Loucy (cell line): ENCODE measurements at regions not wholly inside any gene's neighbourhood (a gene's known extent, or its start where the extent isn't known, plus 50 kb on each side); places are given as distances from the start of the nearest gene placed in this dataset.

Experiments
- H2AFZ ChIP-seq: fragments of 200-600 bp; sonication (generic); 2 replicates; pipeline ENCODE4 v1.6.0; 2016; ENCODE audit warnings: antibody characterized with exemption, mild to moderate bottlenecking, low read length, moderate library complexity
- H3F3A ChIP-seq: fragments of 200-600 bp; 2 replicates; pipeline ENCODE4 v1.6.0; 2016; ENCODE audit warnings: antibody characterized with exemption, low read depth, mild to moderate bottlenecking
- H3K27me3 ChIP-seq: fragments of 200-600 bp; sonication (generic); 2 replicates; pipeline ENCODE4 v1.6.1; 2014; ENCODE audit warnings: low read length, mild to moderate bottlenecking; ENCODE audit not compliant: insufficient read depth, poor library complexity, severe bottlenecking
- H3K36me3 ChIP-seq: fragments of 200-600 bp; sonication (generic); 2 replicates; pipeline ENCODE4 v1.6.1; 2016; ENCODE audit warnings: low read length; ENCODE audit not compliant: insufficient read depth
- H3K4me1 ChIP-seq: fragments of 200-600 bp; sonication (generic); 2 replicates; pipeline ENCODE4 v1.5.1; 2014; ENCODE audit warnings: low read length, mild to moderate bottlenecking; ENCODE audit not compliant: insufficient read depth, poor library complexity, severe bottlenecking
- H3K4me2 ChIP-seq: fragments of 200-600 bp; sonication (generic); 2 replicates; pipeline ENCODE4 v1.6.0; 2014; ENCODE audit warnings: antibody characterized with exemption, low read length, low read depth, mild to moderate bottlenecking; ENCODE audit not compliant: poor library complexity, severe bottlenecking
- H3K4me3 ChIP-seq: fragments of 200-600 bp; sonication (generic); 2 replicates; pipeline ENCODE4 v1.5.1; 2014; ENCODE audit warnings: low read length, mild to moderate bottlenecking, mixed read lengths; ENCODE audit not compliant: poor library complexity, severe bottlenecking
- H3K79me2 ChIP-seq: fragments of 200-600 bp; sonication (generic); 2 replicates; pipeline ENCODE4 v1.6.1; 2014; ENCODE audit warnings: low read length; ENCODE audit not compliant: insufficient read depth
- H3K9ac ChIP-seq: fragments of 200-600 bp; sonication (generic); 2 replicates; pipeline ENCODE4 v1.6.0; 2014; ENCODE audit warnings: mild to moderate bottlenecking, low read depth, low read length, moderate library complexity; ENCODE audit not compliant: poor library complexity, severe bottlenecking
- H3K9me2 ChIP-seq: fragments of 200-600 bp; sonication (generic); replicated peaks from 2 replicates; pipeline ENCODE4 v1.6.1; 2016; ENCODE audit warnings: low read depth, low read length, mixed read lengths
- H3K9me3 ChIP-seq: fragments of 200-600 bp; sonication (generic); 2 replicates; pipeline ENCODE4 v1.6.1; 2014; ENCODE audit warnings: mild to moderate bottlenecking, antibody characterized with exemption, low read length, low read depth; ENCODE audit not compliant: insufficient read depth
- H4K20me1 ChIP-seq: fragments of 200-600 bp; sonication (generic); 2 replicates; pipeline ENCODE4 v1.6.0; 2014; ENCODE audit warnings: antibody characterized with exemption, low read length, mild to moderate bottlenecking; ENCODE audit not compliant: insufficient read depth, poor library complexity, severe bottlenecking
- CTCF ChIP-seq: fragments of 200-600 bp; sonication (generic); conservative IDR thresholded peaks from 2 replicates; pipeline ENCODE4 v1.5.1; 2014; ENCODE audit warnings: mild to moderate bottlenecking, antibody characterized with exemption, low read length
- EZH2phosphoT487 ChIP-seq: fragments of 200-600 bp; IDR thresholded peaks from 2 replicates; pipeline ENCODE4 v1.6.1; 2018; ENCODE audit warnings: antibody characterized with exemption, mild to moderate bottlenecking, moderate library complexity, borderline replicate concordance

GRCh38 chr7:52863652-52864051, 171.8 kb upstream of the POM121L12 start:
- H3K4me1 ChIP-seq, result no peaks in the 10 kb centered on the region
- H3K9me3 ChIP-seq, result no peaks in the 10 kb centered on the region; the same call in 1 of the 2 replicates
- H3K4me3 ChIP-seq, result no peak overlapping the region
- no peak overlapping the region for H2AFZ ChIP-seq
- H4K20me1 ChIP-seq, result no peaks in the 10 kb centered on the region
- H3K36me3 ChIP-seq, result no peaks in the 10 kb centered on the region
- no peak overlapping the region for H3K9ac ChIP-seq
- no peaks in the 10 kb centered on the region for H3K79me2 ChIP-seq
- no peaks in the 10 kb centered on the region; the same call in 1 of the 2 replicates for H3K9me2 ChIP-seq
- H3F3A ChIP-seq, result no peaks in the 10 kb centered on the region
- TF ChIP-seq EZH2phosphoT487 (no peak), CTCF (no peak)
- H3K4me2 ChIP-seq, result no peak overlapping the region
- no peaks in the 10 kb centered on the region for H3K27me3 ChIP-seq

GRCh38 chr7:52862321-52862720, 173.1 kb upstream of the POM121L12 start:
- H3K4me3 ChIP-seq, result no peak overlapping the region
- H3K9me2 ChIP-seq, result no peaks in the 10 kb centered on the region
- no peaks in the 10 kb centered on the region for H3F3A ChIP-seq
- no peak overlapping the region for H2AFZ ChIP-seq
- no peak overlapping the region for H3K9ac ChIP-seq
- no peak overlapping the region for H3K4me2 ChIP-seq
- H3K36me3 ChIP-seq, result no peaks in the 10 kb centered on the region
- no peaks in the 10 kb centered on the region for H3K27me3 ChIP-seq
- no peaks in the 10 kb centered on the region; the same call in 1 of the 2 replicates for H3K9me3 ChIP-seq
- no peaks in the 10 kb centered on the region for H3K4me1 ChIP-seq
- no peaks in the 10 kb centered on the region for H3K79me2 ChIP-seq
- TF ChIP-seq EZH2phosphoT487 (no peak), CTCF (no peak)
- no peaks in the 10 kb centered on the region for H4K20me1 ChIP-seq

- Histone ChIP-seq H3K9ac (no peak overlapping the region), H4K20me1 (no peaks in the 10 kb centered on the region), H3K27me3 (no peaks in the 10 kb centered on the region), H3K4me1 (no peaks in the 10 kb centered on the region), H3K4me2 (no peak overlapping the region), H3K36me3 (no peaks in the 10 kb centered on the region), H3K79me2 (no peaks in the 10 kb centered on the region), H3F3A (no peaks in the 10 kb centered on the region), H3K9me3 (no peaks in the 10 kb centered on the region), H3K4me3 (no peak overlapping the region), H2AFZ (no peak overlapping the region), H3K9me2 (no peaks in the 10 kb centered on the region)
- no peak for TF ChIP-seq EZH2phosphoT487
- TF ChIP-seq CTCF, result no peak
These were observed 178.1 kb upstream of the POM121L12 start for GRCh38 chr7:52857367-52857766.
